Activated B cell treated with CpG ODN at 0.5 μM for 24 hours (primary cell): ENCODE measurements at regions not wholly inside any gene's neighbourhood (a gene's known extent, or its start where the extent isn't known, plus 50 kb on each side); places are given as distances from the start of the nearest gene placed in this dataset.

Experiments used
- ATAC-seq: fragments of 200-7000 bp; cut with Tn5 transposase; one replicate; pipeline ENCODE4 v1.10.0; 2021; ENCODE audit warnings: low read depth, mild to moderate bottlenecking, moderate library complexity
- CTCF ChIA-PET: fragments of 350-600 bp; sonication (Branson Sonifier 250); formaldehyde crosslinking; loops from one replicate; lab custom pipeline; 2021; ENCODE audit warnings: antibody characterized with exemption; lab: Charles Lee
- POLR2A ChIA-PET: fragments of 350-600 bp; sonication (Branson Sonifier 250); formaldehyde crosslinking; loops from one replicate; lab custom pipeline; 2021; ENCODE audit warnings: antibody characterized with exemption; lab: Charles Lee
- DNase-seq: peaks from one replicate; pipeline ENCODE4 v3.0.0; 2022
- H3K27ac Mint-ChIP-seq: one replicate; pipeline ENCODE4 v1.8.0; 2020; ENCODE audit warnings: mixed read lengths
- H3K27me3 Mint-ChIP-seq: one replicate; pipeline ENCODE4 v1.8.0; 2021; ENCODE audit warnings: mixed read lengths
- H3K36me3 Mint-ChIP-seq: one replicate; pipeline ENCODE4 v1.8.0; 2021; ENCODE audit warnings: low read depth, mixed read lengths
- H3K4me1 Mint-ChIP-seq: one replicate; pipeline ENCODE4 v1.8.0; 2021; ENCODE audit warnings: mixed read lengths
- H3K4me3 Mint-ChIP-seq: one replicate; pipeline ENCODE4 v1.8.0; 2020; ENCODE audit warnings: mild to moderate bottlenecking, mixed read lengths
- H3K9me3 Mint-ChIP-seq: one replicate; pipeline ENCODE4 v1.8.0; 2020; ENCODE audit warnings: mixed read lengths
- intact Hi-C: fragments of 100-400 bp; cut with micrococcal nuclease; formaldehyde crosslinking; loops from one replicate; pipeline ENCODE4 v1.15.1; 2024
- TF ChIP-seq, protein P1 (sequence below): fragments of 200-600 bp; IDR thresholded peaks from one replicate; pipeline ENCODE4 v1.8.0; 2022; ENCODE audit warnings: antibody characterized with exemption, mild to moderate bottlenecking

- intact Hi-C loops, result no loop called here
- no peak overlapping the region for H3K27ac Mint-ChIP-seq
- DNase-seq (no peak), ATAC-seq (no peak)
- no peaks in the 10 kb centered on the region for H3K36me3 Mint-ChIP-seq
- H3K4me1 Mint-ChIP-seq, result no peaks in the 10 kb centered on the region
- CTCF ChIA-PET, result no interaction called here
- POLR2A ChIA-PET, result no interaction called here
- H3K4me3 Mint-ChIP-seq, result no peak overlapping the region
- no peaks in the 10 kb centered on the region for H3K27me3 Mint-ChIP-seq
- H3K9me3 Mint-ChIP-seq, result no peaks in the 10 kb centered on the region
- TF ChIP-seq, protein P1, sequence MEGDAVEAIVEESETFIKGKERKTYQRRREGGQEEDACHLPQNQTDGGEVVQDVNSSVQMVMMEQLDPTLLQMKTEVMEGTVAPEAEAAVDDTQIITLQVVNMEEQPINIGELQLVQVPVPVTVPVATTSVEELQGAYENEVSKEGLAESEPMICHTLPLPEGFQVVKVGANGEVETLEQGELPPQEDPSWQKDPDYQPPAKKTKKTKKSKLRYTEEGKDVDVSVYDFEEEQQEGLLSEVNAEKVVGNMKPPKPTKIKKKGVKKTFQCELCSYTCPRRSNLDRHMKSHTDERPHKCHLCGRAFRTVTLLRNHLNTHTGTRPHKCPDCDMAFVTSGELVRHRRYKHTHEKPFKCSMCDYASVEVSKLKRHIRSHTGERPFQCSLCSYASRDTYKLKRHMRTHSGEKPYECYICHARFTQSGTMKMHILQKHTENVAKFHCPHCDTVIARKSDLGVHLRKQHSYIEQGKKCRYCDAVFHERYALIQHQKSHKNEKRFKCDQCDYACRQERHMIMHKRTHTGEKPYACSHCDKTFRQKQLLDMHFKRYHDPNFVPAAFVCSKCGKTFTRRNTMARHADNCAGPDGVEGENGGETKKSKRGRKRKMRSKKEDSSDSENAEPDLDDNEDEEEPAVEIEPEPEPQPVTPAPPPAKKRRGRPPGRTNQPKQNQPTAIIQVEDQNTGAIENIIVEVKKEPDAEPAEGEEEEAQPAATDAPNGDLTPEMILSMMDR, result no peak
Measured at GRCh38 chr4:177692907-177693306, 250.7 kb upstream of the AGA start.

- TF ChIP-seq, protein P1, result no peak
- Mint-ChIP-seq H3K4me1 (no peaks in the 10 kb centered on the region), H3K27ac (no peak overlapping the region), H3K36me3 (no peaks in the 10 kb centered on the region), H3K4me3 (no peak overlapping the region), H3K9me3 (no peaks in the 10 kb centered on the region), H3K27me3 (no peaks in the 10 kb centered on the region)
- DNase-seq (no peak), ATAC-seq (no peak)
- ChIA-PET POLR2A (no interaction called here), CTCF (no interaction called here)
- intact Hi-C loops, result no loop called here
Measured at GRCh38 chr4:177696438-177696966, 254.3 kb upstream of the AGA start.

GRCh38 chr4:177699365-177700213, 257.4 kb upstream of the AGA start:
- H3K4me1 Mint-ChIP-seq, result no peaks in the 10 kb centered on the region
- intact Hi-C loops, result no loop called here
- DNase-seq, result no peak
- no peak for ATAC-seq
- POLR2A ChIA-PET, result no interaction called here
- no peaks in the 10 kb centered on the region for H3K27me3 Mint-ChIP-seq
- CTCF ChIA-PET, result no interaction called here
- no peaks in the 10 kb centered on the region for H3K36me3 Mint-ChIP-seq
- H3K9me3 Mint-ChIP-seq, result peaks cover 2% of the 10 kb centered on the region
- TF ChIP-seq, protein P1, result no peak
- H3K27ac Mint-ChIP-seq, result no peak overlapping the region
- no peak overlapping the region for H3K4me3 Mint-ChIP-seq

- ATAC-seq, result no peak
- Mint-ChIP-seq H3K4me3 (no peak overlapping the region), H3K27ac (no peak overlapping the region), H3K27me3 (no peaks in the 10 kb centered on the region), H3K4me1 (no peaks in the 10 kb centered on the region), H3K9me3 (peaks cover 4% of the 10 kb centered on the region), H3K36me3 (no peaks in the 10 kb centered on the region)
- TF ChIP-seq, protein P1, result no peak
- no peak for DNase-seq
- ChIA-PET CTCF (no interaction called here), POLR2A (no interaction called here)
- intact Hi-C loops, result no loop called here
Measured at GRCh38 chr4:177706916-177707315, 264.7 kb upstream of the AGA start.

DNA sequence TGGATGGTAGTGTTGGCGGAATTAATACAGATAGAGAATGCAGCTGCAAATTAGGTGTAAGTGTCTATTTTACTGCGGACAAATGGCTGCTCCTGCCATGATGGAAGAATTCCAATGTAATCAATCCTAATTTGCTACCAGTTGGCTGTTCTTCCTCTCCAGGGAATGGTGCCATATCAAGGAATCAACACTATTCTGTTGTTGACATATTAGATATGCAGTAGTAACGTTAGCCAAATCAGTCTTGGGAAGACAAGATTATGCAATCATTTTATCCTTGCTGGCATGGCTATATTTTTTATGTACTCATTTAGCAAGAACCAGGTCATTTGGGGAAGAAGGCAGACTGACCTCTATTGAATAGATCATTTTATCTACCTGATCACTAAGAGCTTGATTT, 271.2 kb upstream of the AGA start:
- H3K4me1 Mint-ChIP-seq, result no peaks in the 10 kb centered on the region
- H3K27me3 Mint-ChIP-seq, result no peaks in the 10 kb centered on the region
- TF ChIP-seq, protein P1, result no peak
- no peak overlapping the region for H3K27ac Mint-ChIP-seq
- no peaks in the 10 kb centered on the region for H3K36me3 Mint-ChIP-seq
- H3K4me3 Mint-ChIP-seq, result no peak overlapping the region
- ChIA-PET POLR2A (no interaction called here), CTCF (no interaction called here)
- intact Hi-C loops, result no loop called here
- ATAC-seq (no peak), DNase-seq (no peak)
- peaks cover 9% of the 10 kb centered on the region for H3K9me3 Mint-ChIP-seq
